Activated CD4-positive, alpha-beta T cell treated with anti-CD3 and anti-CD28 coated beads, Interleukin-2, amount 10 ng/mL, durations not matched to agents 24 days and 14 days (primary cell): ENCODE measurements at regions not wholly inside any gene's neighbourhood (a gene's known extent, or its start where the extent isn't known, plus 50 kb on each side); places are given as distances from the start of the nearest gene placed in this dataset.

Experiments
- DNase-seq: peaks from one replicate; pipeline ENCODE4 v3.0.0; 2022
- H3K27ac Mint-ChIP-seq: one replicate; pipeline ENCODE4 v1.8.0; 2022; ENCODE audit warnings: mild to moderate bottlenecking, mixed read lengths
- H3K27me3 Mint-ChIP-seq: one replicate; pipeline ENCODE4 v1.8.0; 2022; ENCODE audit warnings: mixed read lengths
- H3K36me3 Mint-ChIP-seq: one replicate; pipeline ENCODE4 v1.8.0; 2022; ENCODE audit warnings: low read depth, mild to moderate bottlenecking, mixed read lengths
- H3K4me1 Mint-ChIP-seq: one replicate; pipeline ENCODE4 v1.8.0; 2021; ENCODE audit warnings: mixed read lengths
- H3K4me3 Mint-ChIP-seq: one replicate; pipeline ENCODE4 v1.8.0; 2022; ENCODE audit warnings: mild to moderate bottlenecking, moderate library complexity, mixed read lengths
- H3K9me3 Mint-ChIP-seq: one replicate; pipeline ENCODE4 v1.8.0; 2021; ENCODE audit warnings: mixed read lengths
- intact Hi-C: fragments of 100-400 bp; cut with micrococcal nuclease; formaldehyde crosslinking; loops from one replicate; pipeline ENCODE4 v1.15.1; 2023

- Mint-ChIP-seq H3K4me3 (no peak overlapping the region), H3K36me3 (no peaks in the 10 kb centered on the region), H3K27me3 (no peaks in the 10 kb centered on the region), H3K4me1 (no peaks in the 10 kb centered on the region), H3K9me3 (peaks cover 8% of the 10 kb centered on the region), H3K27ac (no peak overlapping the region)
- intact Hi-C loops: no loop called here
- DNase-seq: no peak
These were observed 714.8 kb upstream of the POM121L12 start for GRCh38 chr7:52320610-52321009.

- Mint-ChIP-seq H3K9me3 (peaks cover 10% of the 10 kb centered on the region), H3K4me3 (no peak overlapping the region), H3K27ac (no peak overlapping the region), H3K27me3 (no peaks in the 10 kb centered on the region), H3K36me3 (no peaks in the 10 kb centered on the region), H3K4me1 (no peaks in the 10 kb centered on the region)
- intact Hi-C loops: no loop called here
- DNase-seq: no peak
These were observed 717.5 kb upstream of the POM121L12 start for GRCh38 chr7:52317921-52318320.

GRCh38 chr7:52311886-52312285 lies 723.5 kb upstream of the POM121L12 start:
- Mint-ChIP-seq H3K27ac (no peak overlapping the region), H3K4me1 (no peaks in the 10 kb centered on the region), H3K36me3 (no peaks in the 10 kb centered on the region), H3K27me3 (no peaks in the 10 kb centered on the region), H3K9me3 (peaks cover 9% of the 10 kb centered on the region), H3K4me3 (no peak overlapping the region)
- intact Hi-C loops: no loop called here
- no peak for DNase-seq

GRCh38 chr7:52309631-52310030 lies 725.8 kb upstream of the POM121L12 start:
- Mint-ChIP-seq H3K27me3 (no peaks in the 10 kb centered on the region), H3K27ac (no peak overlapping the region), H3K4me1 (no peaks in the 10 kb centered on the region), H3K4me3 (no peak overlapping the region), H3K36me3 (no peaks in the 10 kb centered on the region), H3K9me3 (peaks cover 6% of the 10 kb centered on the region)
- intact Hi-C loops: no loop called here
- no peak for DNase-seq

- intact Hi-C loops: no loop called here
- Mint-ChIP-seq H3K27me3 (no peaks in the 10 kb centered on the region), H3K36me3 (no peaks in the 10 kb centered on the region), H3K4me3 (no peak overlapping the region), H3K4me1 (no peaks in the 10 kb centered on the region), H3K27ac (no peak overlapping the region), H3K9me3 (no peaks in the 10 kb centered on the region)
- DNase-seq: no peak
These were observed 732.5 kb upstream of the POM121L12 start for GRCh38 chr7:52302765-52303520.

GRCh38 chr7:52297128-52297527 lies 738.3 kb upstream of the POM121L12 start:
- H3K36me3 Mint-ChIP-seq: no peaks in the 10 kb centered on the region
- no peaks in the 10 kb centered on the region for H3K9me3 Mint-ChIP-seq
- DNase-seq: no peak
- H3K4me3 Mint-ChIP-seq: no peak overlapping the region
- no peak overlapping the region for H3K27ac Mint-ChIP-seq
- H3K4me1 Mint-ChIP-seq: no peaks in the 10 kb centered on the region
- intact Hi-C loops: no loop called here
- no peaks in the 10 kb centered on the region for H3K27me3 Mint-ChIP-seq

GRCh38 chr7:52294942-52295341 lies 740.5 kb upstream of the POM121L12 start:
- Mint-ChIP-seq H3K27me3 (no peaks in the 10 kb centered on the region), H3K27ac (no peak overlapping the region)

GRCh38 chr7:52289247-52289646 lies 746.2 kb upstream of the POM121L12 start:
- intact Hi-C loops: no loop called here
- Mint-ChIP-seq H3K4me3 (no peak overlapping the region), H3K9me3 (peaks cover 3% of the 10 kb centered on the region), H3K27me3 (no peaks in the 10 kb centered on the region), H3K4me1 (no peaks in the 10 kb centered on the region), H3K36me3 (no peaks in the 10 kb centered on the region), H3K27ac (no peak overlapping the region)
- DNase-seq: no peak

More at GRCh38 chr7:52294942-52295341, 740.5 kb upstream of the POM121L12 start:
- Mint-ChIP-seq H3K4me3 (no peak overlapping the region), H3K36me3 (no peaks in the 10 kb centered on the region), H3K4me1 (no peaks in the 10 kb centered on the region), H3K9me3 (no peaks in the 10 kb centered on the region)
- intact Hi-C loops: no loop called here
- DNase-seq: no peak

GRCh38 chr7:52287698-52288097 lies 747.7 kb upstream of the POM121L12 start:
- H3K27me3 Mint-ChIP-seq: no peaks in the 10 kb centered on the region
- no peak for DNase-seq
- no peak overlapping the region for H3K4me3 Mint-ChIP-seq
- intact Hi-C loops: no loop called here
- no peak overlapping the region for H3K27ac Mint-ChIP-seq
- peaks cover 3% of the 10 kb centered on the region for H3K9me3 Mint-ChIP-seq
- no peaks in the 10 kb centered on the region for H3K36me3 Mint-ChIP-seq
- no peaks in the 10 kb centered on the region for H3K4me1 Mint-ChIP-seq

- no peaks in the 10 kb centered on the region for H3K27me3 Mint-ChIP-seq
- intact Hi-C loops: no loop called here
- no peak overlapping the region for H3K4me3 Mint-ChIP-seq
- no peaks in the 10 kb centered on the region for H3K4me1 Mint-ChIP-seq
- no peaks in the 10 kb centered on the region for H3K36me3 Mint-ChIP-seq
- peaks cover 3% of the 10 kb centered on the region for H3K9me3 Mint-ChIP-seq
- DNase-seq: no peak
- no peak overlapping the region for H3K27ac Mint-ChIP-seq
These were observed 749.7 kb upstream of the POM121L12 start for GRCh38 chr7:52285689-52286088.

- Mint-ChIP-seq H3K27ac (no peak overlapping the region), H3K9me3 (peaks cover 3% of the 10 kb centered on the region), H3K4me1 (no peaks in the 10 kb centered on the region), H3K27me3 (no peaks in the 10 kb centered on the region), H3K36me3 (no peaks in the 10 kb centered on the region), H3K4me3 (no peak overlapping the region)
- no peak for DNase-seq
- intact Hi-C loops: no loop called here
These were observed 752.1 kb upstream of the POM121L12 start for GRCh38 chr7:52283335-52283734.

GRCh38 chr7:52273685-52274610 lies 761.5 kb upstream of the POM121L12 start:
- no peak for DNase-seq
- H3K4me3 Mint-ChIP-seq: no peak overlapping the region
- H3K9me3 Mint-ChIP-seq: peaks cover 8% of the 10 kb centered on the region
- H3K27me3 Mint-ChIP-seq: no peaks in the 10 kb centered on the region
- H3K4me1 Mint-ChIP-seq: no peaks in the 10 kb centered on the region
- no peak overlapping the region for H3K27ac Mint-ChIP-seq
- intact Hi-C loops: no loop called here
- no peaks in the 10 kb centered on the region for H3K36me3 Mint-ChIP-seq

- no peak for DNase-seq
- no peaks in the 10 kb centered on the region for H3K27me3 Mint-ChIP-seq
- intact Hi-C loops: no loop called here
- no peak overlapping the region for H3K4me3 Mint-ChIP-seq
- H3K9me3 Mint-ChIP-seq: peaks cover 2% of the 10 kb centered on the region
- H3K27ac Mint-ChIP-seq: no peak overlapping the region
- no peaks in the 10 kb centered on the region for H3K36me3 Mint-ChIP-seq
- H3K4me1 Mint-ChIP-seq: no peaks in the 10 kb centered on the region
These were observed 763.7 kb upstream of the POM121L12 start for GRCh38 chr7:52271703-52272102.

- Mint-ChIP-seq H3K36me3 (no peaks in the 10 kb centered on the region), H3K9me3 (no peaks in the 10 kb centered on the region), H3K4me1 (no peaks in the 10 kb centered on the region), H3K4me3 (no peak overlapping the region), H3K27ac (no peak overlapping the region), H3K27me3 (no peaks in the 10 kb centered on the region)
- no peak for DNase-seq
- intact Hi-C loops: no loop called here
These were observed 765.1 kb upstream of the POM121L12 start for GRCh38 chr7:52270301-52270700.
